NOMO-1 (cell line): ENCODE measurements at regions not wholly inside any gene's neighbourhood (a gene's known extent, or its start where the extent isn't known, plus 50 kb on each side); places are given as distances from the start of the nearest gene placed in this dataset.
A peak's percentile ranks its signal among the peaks of the same experiment; 100 is the strongest.
"Not testable (repeated sequence)": the region's sequence is repeated elsewhere in the genome, so short reads cannot be mapped to it uniquely, and the experiment has no call there.

Source experiments
- DNase-seq, 2 experiments: peaks; one replicate each; lab custom pipeline; 2025; ENCODE audit not compliant: unreplicated experiment in 2 of 2; lab: John Stamatoyannopoulos, UW

DNA sequence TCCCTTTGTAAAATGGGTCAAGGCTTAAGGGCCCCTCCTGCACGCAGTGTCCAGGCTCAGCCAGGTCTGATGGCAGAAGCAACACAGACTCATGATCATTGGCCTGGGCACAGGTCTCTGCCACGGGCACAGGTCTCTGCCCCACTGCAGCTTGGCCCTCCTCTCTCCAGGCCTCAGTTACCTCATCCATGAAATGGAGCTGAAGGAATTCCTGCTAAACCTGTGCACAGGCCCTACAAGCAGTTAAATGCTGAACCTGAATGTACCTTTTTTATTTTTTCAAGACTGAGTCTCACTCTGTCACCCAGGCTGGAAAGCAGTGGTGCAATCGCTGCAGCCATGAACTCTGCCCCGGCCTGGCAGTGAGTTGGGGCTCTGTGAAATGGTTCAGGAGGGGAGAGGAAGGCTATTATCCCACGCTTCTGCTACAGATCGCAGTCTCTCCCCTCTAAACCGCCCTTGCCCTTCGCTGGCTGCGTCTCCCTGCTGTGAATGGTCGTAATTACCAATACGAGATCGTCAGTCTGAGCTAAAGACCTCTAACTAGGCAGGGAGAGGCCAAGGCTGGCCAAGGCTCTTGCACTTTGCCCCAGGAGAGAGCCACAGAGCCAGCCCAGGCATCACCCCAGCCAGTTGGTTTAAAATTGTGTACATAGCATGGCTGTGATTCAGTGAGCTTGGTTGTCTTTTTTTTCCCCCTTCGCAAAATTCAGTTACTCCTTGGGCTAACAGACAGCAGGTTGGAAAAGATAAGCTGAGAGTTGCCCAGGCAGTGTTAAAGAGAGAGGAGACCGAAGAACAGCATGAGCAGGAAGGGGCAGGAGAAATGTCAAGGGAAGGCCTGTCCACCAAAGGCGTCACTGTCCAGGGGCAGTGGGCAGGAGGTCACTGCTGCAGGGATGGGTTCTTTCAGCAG lies 93.0 kb upstream of the KCTD7 start:
- no peak for DNase-seq

DNA sequence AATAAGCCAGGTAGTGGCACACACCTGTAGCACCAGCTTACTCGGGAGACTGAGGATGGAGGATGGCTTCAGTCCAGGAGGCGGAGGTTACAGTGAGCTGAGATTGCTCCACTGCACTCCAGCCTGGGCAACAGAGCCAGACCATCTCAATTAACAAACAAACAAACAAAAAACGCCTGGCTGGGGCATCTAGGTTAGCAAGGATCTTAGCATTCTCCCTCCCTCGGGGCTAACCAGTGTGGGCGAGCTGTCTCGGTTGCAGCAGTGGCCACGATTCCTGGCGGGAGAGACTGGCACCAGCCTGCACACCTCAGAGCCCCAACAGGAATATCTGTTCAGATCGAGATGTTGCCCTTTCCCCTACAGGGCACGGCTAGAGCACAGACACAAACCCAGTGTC lies 91.3 kb upstream of the KCTD7 start:
- DNase-seq = no peak

DNA sequence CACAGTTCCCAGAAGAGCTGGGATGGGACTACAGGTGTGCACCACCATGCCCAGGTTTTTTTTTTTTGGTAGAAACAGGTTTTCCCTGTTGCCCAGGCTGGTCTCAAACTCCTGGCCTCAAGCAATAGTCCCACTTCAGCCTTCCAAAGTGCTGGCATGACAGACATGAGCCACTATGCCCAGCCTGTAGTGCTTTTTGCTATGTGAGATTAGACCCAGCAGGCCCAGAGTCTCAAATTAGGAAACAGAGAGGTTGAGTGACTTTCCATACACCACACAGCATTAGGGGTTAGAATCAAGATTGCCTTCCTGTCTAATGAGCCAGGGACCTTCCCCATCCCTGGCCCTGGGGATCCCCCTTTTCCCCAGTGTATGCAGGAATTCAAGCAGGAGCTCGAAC lies 90.8 kb upstream of the KCTD7 start:
- DNase-seq = no peak

DNA sequence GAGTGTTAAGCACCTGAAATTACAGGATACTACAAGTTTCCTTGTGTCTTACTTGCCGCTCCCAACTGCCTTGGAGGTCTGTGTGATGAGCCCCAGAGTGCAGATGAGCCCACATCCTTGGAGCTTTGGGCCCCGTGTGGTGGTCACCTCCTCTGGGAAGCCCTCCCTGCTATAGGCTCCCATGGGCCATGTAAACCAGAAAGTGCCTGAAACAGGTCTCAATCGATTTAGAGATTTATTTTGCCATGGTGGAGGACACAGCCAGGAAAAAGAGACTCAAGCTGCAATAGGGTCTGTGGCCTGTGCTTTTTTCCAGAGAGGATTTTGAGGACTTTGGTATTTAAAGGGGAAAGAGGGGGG lies 89.4 kb upstream of the KCTD7 start:
- DNase-seq = no peak

DNA sequence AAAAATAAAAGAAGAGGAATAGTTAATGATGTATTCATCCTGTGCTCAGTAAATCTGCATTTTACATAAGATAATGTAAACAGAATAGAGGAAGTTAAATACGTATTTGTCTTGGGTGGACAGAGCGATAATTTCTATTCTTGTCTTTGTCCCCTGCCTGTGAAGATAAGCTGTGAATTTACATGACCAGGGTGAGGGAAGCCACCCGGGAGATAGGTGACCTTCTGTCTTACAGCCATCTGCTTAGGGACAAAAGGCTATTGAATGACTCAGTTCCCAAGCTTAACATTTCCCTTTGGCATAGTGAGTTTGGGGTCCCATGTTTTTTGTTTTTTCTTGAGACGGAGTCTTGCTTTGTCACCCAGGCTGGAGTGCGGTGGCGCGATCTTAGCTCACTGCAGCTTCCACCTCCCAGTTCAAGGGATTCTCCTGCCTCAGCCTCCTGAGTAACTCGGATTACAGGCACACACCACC lies 88.7 kb upstream of the KCTD7 start:
- no peak for DNase-seq

DNA sequence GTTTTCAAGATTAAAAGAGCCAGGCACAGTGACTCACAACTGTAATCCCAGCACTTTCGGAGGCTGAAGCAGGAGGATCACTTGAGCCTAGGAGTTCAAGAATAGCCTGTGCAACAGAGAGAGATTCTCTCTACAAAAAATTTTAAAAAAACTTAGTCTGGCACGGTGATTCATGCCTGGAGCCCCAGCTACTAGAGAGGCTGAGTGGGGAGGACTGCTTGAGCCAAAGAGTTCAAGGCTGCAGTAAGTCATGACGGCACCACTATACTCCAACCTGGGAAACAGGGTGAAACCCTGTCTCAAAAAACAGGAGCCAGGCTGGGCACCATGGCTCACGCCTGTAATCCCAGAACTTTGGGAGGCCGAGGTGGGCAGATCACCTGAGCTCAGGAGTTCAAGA lies 86.6 kb upstream of the KCTD7 start:
- no peak for DNase-seq

DNA sequence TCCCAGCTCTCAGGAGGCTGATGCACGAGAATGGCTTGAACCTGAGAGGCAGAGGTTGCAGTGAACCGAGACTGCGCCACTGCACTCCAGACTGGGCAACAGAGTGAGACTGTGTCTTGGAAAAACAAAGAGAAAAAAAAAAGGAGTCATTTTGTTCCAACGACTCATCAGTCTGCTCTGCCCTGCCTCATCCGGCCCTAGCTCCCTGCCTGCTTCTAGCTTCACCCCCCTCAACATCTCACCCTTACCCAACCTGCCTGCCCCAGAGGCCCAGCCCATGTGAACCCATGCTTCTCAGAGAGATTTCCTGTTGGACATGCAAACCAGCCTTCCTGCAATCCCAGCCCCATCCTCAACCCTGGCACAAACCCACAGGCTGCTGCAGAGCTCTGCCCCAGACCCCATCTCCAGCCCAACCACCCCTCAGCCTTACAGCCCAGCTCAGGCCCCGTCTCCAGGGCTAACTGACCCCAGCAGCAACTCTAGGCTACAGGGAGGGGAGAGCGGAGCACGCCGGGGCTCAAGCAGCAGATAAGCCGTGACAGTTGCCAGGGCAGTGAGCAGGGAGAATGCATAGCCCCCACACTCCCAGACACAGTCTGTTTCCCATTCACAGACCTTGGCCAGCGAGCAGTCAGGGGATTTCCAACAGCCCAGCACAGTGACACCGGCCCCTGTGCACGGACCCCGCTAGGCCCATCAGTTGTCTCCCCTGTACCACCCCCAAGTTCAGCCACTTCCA lies 86.0 kb upstream of the KCTD7 start:
- DNase-seq = no peak

DNA sequence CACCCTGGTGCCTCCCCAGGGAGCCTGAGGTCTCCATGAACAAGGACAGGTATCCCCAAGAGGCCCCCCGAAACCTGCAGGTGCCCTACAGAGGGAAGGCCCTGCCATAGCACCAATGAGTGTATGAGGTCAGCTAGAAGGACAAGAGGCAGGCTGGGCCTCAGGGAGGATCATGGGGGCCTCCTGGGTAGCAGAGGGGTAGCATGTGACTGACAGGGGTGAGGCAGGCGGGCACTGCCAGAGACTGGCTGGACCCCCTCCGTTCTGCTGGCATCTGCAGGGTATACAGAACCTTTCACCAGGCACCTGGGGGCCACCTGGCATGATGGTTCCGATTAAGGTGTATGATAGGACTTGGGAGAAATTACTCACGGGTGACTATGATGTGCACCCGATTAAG lies 79.2 kb upstream of the KCTD7 start:
- no peak for DNase-seq

DNA sequence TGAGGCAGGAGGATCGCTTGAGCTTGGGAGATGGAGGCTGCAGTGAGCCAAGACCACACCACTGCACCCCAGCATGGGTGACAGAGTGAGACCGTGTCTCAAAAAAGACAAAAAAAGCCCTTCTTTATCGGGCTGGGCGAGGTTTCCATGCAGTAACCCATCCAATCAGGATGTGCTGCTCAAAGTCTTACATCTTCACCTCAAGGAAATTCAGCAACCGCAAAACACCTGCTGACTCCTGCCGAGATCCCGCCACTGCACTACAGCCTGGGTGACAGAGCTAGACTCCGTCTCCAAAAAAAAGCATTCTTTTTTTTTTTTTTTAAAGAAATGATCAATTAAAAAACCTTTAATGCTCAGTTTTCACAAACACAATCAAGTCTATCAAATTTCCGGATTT lies 75.7 kb upstream of the KCTD7 start:
- no peak for DNase-seq

DNA sequence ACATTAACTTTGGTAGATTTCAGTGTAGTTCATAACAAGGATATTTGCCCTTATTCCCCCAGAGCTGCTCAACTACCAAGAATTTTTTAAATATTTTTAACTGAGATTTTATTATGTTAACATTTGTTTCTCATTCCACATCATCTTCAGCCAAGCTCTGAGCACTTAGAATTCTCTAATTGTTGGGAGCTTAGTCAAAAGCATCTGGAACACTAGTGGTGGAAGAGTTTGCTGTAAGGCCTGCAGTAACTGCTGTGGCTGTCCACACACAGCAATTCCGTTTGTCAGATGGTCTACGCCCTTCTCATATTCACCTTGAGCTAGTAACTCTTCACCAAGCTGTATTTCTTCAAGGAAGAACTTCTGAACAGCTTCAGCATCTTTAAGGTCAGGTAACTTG lies 75.0 kb upstream of the KCTD7 start:
- DNase-seq = not testable (repeated sequence)

DNA sequence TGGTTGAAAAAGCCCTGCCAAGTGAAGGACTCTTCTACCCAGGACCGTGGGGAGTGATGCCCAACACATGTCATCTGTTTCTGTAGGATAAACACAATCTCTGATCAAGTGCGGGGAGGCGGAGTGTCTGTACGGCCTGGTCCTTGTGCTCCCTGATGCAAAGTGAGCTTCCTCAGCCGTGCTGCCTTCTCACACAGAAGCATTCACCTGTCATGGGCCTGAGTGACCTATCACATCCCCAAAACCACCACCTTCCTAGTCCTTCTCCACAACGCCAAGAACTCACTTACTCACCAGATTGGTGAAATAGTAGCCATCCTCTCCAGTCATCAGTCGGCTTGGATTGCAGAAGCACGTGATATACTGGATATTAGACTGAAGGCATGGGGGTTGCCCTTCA lies 74.4 kb upstream of the KCTD7 start:
- DNase-seq = not testable (repeated sequence)

DNA sequence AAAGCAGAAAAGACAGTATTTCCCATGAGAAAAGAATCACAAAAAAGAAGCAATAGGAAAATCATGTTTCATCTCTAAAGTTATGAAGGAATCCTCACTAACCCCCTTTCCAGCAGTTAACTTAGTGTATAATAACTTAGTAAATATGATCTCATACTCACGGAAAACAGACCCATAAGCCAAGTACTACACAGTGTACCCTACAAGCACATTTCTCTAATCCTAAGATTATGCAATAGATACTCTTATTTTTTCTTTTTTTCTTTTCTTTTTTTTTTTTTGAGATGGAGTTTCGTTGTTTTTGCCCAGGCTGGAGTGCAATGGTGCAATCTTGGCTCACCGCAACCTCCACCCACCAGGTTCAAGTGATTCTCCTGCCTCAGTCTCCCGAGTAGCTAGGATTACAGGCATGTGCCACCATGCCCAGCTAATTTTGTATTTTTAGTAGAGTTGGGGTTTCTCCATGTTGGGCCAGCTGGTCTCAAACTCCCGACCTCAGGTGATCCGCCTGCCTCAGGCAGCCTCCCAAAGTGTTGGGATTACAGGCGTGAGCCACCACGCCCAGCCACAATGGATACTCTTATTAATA lies 73.7 kb upstream of the KCTD7 start:
- not testable (repeated sequence) for DNase-seq

DNA sequence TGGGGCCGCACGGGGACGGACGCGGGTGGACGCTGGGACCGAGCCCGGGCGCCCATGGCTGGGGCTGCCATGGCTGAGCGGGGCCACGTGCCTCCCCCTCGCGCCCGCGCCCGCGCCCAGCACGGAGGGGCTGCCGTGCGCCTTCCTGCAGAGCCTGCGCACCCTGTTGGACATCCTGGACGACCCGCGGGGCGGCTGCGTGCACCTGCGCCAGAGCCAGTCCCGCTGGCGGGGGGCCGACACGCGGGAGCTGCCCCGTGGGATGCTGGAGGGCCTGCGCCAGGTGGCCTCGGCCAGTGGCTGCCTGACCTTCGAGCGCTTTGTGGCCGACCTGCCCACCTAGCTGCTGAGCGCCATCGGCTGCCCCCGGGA lies 72.5 kb upstream of the KCTD7 start:
- DNase-seq = no peak

DNA sequence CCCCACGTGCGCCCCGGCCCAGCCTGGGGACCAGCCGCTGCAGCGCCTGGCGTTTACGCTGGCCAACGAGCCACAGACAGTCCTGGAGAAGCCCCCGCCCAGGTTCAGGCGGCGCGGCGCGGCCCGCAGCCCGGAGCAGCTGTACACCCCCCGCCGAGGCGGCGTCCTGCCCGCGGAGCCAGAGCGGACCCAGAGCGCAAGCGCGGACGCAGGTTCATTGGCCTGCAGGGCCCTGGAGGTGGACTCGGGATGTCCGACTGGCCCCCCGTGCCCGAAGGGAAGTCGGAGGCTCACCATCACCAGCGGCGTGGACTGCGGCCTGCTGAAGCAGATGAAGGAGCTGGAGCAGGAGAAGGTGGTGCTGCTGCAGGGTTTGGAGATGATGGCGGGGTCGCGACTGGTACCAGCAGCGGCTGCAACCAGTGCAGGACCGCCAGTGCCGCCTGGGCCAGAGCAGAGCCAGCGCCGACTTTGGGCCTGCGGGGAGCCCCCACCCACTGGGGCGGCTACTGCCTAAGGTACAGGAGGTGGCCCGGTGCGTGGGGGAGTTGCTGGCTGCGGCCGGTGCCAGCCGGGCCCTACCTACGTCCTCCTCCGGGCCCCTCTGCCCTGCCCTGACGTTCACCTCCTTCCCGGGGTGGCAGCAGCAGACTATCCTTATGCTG lies 72.0 kb upstream of the KCTD7 start:
- DNase-seq = no peak

DNA sequence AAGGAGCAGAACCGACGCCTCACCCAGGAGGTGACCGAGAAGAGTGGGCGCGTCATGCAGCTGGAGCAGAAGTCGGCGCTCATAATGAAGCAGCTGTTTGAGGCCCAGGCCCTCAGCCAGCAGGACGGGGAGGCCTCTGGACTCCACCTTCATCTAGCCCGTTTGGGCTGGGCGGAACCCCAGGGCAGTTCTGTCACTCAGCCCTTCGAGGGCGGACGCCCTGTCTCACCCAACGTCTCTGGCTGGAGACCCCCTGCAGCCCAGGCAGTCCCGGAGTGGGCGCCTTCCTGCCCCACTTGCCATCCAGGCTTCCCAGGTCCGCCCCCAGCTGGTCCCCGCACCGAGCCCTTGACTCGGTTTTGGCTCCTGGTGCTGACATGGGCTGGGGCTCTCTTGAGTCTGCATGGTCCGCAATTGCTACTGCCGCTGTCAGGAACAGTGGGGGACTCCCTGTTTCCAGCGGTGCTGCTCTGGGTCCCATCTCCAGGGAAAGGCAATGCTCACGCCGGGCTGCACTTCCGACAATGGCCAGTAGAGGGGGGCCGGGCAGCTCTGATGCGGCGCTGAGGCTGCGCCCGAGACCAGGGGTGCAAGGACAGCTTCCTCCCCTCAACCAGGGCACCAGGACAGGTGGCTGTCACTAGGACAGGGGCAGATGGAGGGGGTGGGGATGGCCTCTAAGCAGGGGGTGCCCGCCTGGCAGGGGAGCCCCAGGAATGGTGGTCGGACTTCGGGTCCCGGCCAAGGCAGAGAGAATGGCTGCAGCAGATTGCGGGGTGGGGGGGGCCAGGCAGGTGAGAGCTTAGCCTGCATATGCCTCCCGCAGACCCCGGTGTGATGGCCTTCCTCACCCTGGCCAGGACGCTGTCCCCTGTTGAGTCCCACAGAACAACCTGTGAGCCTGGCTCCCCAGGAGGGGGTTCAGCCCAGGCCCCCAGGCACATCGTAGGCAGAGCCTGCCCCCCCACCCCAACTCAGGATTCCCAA lies 71.2 kb upstream of the KCTD7 start:
- peak; percentile 16 to 26 for DNase-seq

DNA sequence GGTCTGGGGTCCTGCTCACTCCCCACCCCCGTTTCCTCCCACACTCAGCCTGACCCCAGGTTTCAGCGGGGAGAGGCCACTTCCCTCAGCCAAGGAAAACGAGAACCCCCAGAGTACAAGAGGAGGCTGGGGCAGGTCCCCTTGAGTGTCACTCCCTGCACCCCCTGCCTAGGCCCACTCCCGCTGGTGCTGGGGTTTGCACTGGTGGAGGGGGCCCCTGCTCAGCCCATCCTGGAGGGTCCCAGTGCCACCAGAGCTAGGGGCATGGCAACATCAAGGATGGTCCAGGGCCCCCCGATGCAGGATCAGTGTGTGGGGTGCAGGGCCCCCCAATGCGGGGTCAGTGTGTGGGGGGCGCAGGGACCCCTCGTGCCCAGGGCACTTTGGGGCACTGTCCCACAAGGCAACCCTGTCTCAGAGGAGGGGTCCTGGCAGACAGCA lies 70.5 kb upstream of the KCTD7 start:
- DNase-seq = no peak

DNA sequence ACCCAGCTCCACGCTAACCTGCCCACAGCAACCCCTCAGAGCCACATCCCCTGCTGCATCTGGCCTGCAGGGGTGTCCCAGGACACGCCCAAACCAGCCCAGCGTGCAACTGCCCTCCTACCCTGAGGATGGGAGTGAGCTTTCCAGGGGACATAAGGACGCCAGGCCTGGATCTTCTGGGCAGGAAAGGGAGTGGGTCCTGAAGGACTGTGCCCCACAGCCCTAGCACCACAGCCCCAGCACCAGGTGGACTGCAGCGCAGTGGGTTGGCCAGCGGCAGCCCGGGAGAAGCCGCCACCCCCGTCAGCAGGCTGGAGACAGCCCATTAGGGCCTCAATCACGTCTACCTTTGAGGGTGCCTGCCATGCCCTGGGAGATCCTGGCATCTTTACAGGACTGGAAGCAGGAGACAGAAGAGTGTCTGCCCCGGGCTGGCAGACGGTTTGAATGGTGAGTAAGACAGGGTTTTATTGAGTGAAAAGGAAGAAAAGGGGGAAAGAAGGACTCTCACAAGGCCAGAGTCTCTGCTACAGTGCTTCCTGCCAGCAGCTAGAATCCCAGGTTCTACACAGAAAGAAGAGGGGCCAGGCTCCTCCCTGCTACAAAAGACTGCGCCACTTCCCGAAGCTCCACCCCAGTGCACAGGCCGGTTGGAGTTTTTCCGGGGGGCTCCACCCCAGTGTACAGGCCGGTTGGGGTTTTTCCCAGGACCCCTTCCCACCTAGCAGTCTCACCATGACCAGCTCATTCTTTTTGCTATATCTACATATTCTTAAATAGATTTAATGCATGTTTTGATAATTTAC lies 69.8 kb upstream of the KCTD7 start:
- DNase-seq = no peak

DNA sequence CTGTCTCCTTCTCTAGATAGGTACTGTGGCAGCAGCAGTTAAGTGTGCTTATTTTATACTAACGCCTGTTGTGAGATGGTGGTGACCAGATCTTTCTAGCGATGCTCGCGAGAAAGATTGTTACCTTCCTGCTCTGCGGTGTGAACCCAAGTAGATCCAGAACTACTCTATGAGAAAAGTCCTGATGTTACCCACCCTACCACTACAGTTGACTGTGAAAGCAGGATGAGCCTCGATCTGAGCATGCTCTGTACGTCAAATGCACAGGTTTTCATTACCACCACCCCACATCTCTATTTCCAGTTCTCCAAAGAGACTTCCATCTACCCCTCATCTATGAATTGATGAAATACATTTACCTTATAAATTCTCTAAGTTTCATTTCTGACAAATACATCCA lies 64.6 kb upstream of the KCTD7 start:
- DNase-seq = no peak

DNA sequence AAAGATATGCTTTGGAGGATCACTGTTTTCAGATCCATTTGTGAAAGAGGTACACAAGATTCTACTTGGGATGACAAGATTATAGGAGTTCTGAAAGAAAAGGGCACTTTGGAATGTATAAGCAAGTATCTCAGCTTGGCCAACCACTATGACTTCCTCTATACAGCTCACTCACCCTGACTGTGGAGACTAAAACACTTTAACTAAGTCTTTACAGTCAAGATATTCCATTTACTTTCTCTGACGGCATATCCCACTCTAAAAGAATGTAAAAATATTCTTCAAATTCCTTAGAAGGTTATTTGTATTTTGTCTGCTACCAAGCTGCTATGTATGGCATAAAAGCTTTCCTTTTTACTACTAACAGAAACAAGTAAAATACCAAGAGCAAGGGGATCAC lies 58.5 kb upstream of the KCTD7 start:
- DNase-seq = not testable (repeated sequence)
